Astrocyte (in vitro differentiated cells and primary cell): ENCODE measurements at regions not wholly inside any gene's neighbourhood (a gene's known extent, or its start where the extent isn't known, plus 50 kb on each side); places are given as distances from the start of the nearest gene placed in this dataset.
A peak's percentile ranks its signal among the peaks of the same experiment; 100 is the strongest.

Source experiments
- DNase-seq: peaks from one replicate; pipeline ENCODE4 v3.0.0-alpha.2; 2010; ENCODE audit warnings: low read depth
- FAIRE-seq: peaks from 2 replicates; lab custom pipeline; 2011; peaks lifted over from hg19 to GRCh38; lab: Jason Lieb, UNC
- H2AFZ ChIP-seq: 2 replicates; pipeline ENCODE4 v1.6.0; 2012; ENCODE audit warnings: low read depth, low read length, inconsistent platforms
- H3K27ac ChIP-seq: 2 replicates; pipeline ENCODE4 v1.5.1; 2011; ENCODE audit warnings: low read depth, low read length, inconsistent platforms
- H3K27me3 ChIP-seq: 2 replicates; pipeline ENCODE4 v1.6.0; 2011; ENCODE audit warnings: low read length, inconsistent platforms; ENCODE audit not compliant: insufficient read depth
- H3K36me3 ChIP-seq: 2 replicates; pipeline ENCODE4 v1.5.1; 2011; ENCODE audit warnings: low read length, inconsistent platforms; ENCODE audit not compliant: insufficient read depth
- H3K4me1 ChIP-seq: 2 replicates; pipeline ENCODE4 v1.5.1; 2011; ENCODE audit warnings: low read length, inconsistent platforms; ENCODE audit not compliant: insufficient read depth
- H3K4me2 ChIP-seq: 2 replicates; pipeline ENCODE4 v1.6.0; 2012; ENCODE audit warnings: low read length, inconsistent platforms
- H3K4me3 ChIP-seq: 2 replicates; pipeline ENCODE4 v1.5.1; 2011; ENCODE audit warnings: low read depth, mild to moderate bottlenecking, low read length, inconsistent platforms; ENCODE audit not compliant: insufficient read depth
- H3K79me2 ChIP-seq: 2 replicates; pipeline ENCODE4 v1.6.0; 2012; ENCODE audit warnings: mild to moderate bottlenecking, low read length, inconsistent platforms; ENCODE audit not compliant: insufficient read depth
- H3K9ac ChIP-seq: 2 replicates; pipeline ENCODE4 v1.6.0; 2012; ENCODE audit warnings: mild to moderate bottlenecking, low read length, inconsistent platforms
- H3K9me3 ChIP-seq: 2 replicates; pipeline ENCODE4 v1.5.1; 2012; ENCODE audit warnings: low read depth, mild to moderate bottlenecking, low read length, inconsistent platforms; ENCODE audit not compliant: insufficient read depth
- H4K20me1 ChIP-seq: 2 replicates; pipeline ENCODE4 v1.6.0; 2012; ENCODE audit warnings: low read length, inconsistent platforms; ENCODE audit not compliant: insufficient read depth
- H3K27ac Mint-ChIP-seq: one replicate; pipeline ENCODE4 v1.8.0; 2021; ENCODE audit warnings: mild to moderate bottlenecking, mixed read lengths; ENCODE audit not compliant: unreplicated experiment
- H3K27me3 Mint-ChIP-seq: one replicate; pipeline ENCODE4 v1.8.0; 2021; ENCODE audit warnings: low read depth, mixed read lengths; ENCODE audit not compliant: unreplicated experiment
- H3K36me3 Mint-ChIP-seq: one replicate; pipeline ENCODE4 v1.8.0; 2021; ENCODE audit warnings: low read depth, mixed read lengths; ENCODE audit not compliant: unreplicated experiment
- H3K4me1 Mint-ChIP-seq: one replicate; pipeline ENCODE4 v1.8.0; 2021; ENCODE audit warnings: low read depth, mixed read lengths; ENCODE audit not compliant: unreplicated experiment
- H3K4me3 Mint-ChIP-seq: one replicate; pipeline ENCODE4 v1.8.0; 2021; ENCODE audit warnings: mild to moderate bottlenecking, moderate library complexity, mixed read lengths; ENCODE audit not compliant: unreplicated experiment
- H3K9me3 Mint-ChIP-seq: one replicate; pipeline ENCODE4 v1.8.0; 2021; ENCODE audit warnings: mild to moderate bottlenecking, mixed read lengths; ENCODE audit not compliant: unreplicated experiment
- EZH2 ChIP-seq: IDR thresholded peaks from 2 replicates; pipeline ENCODE4 v1.6.1; 2012; ENCODE audit warnings: mild to moderate bottlenecking, low read length, inconsistent platforms; ENCODE audit not compliant: insufficient read depth
- TF ChIP-seq, protein P1 (sequence below): IDR thresholded peaks from 2 replicates; pipeline ENCODE4 v1.5.1; 2011; ENCODE audit warnings: low read depth, mild to moderate bottlenecking, inconsistent platforms, low read length, moderate library complexity; ENCODE audit not compliant: insufficient read depth

GRCh38 chr10:70956029-70956759 is 67.8 kb upstream of the PCBD1 start:
- Mint-ChIP-seq H3K36me3 (no peaks in the 10 kb centered on the region), H3K4me3 (no peak overlapping the region), H3K27ac (no peak overlapping the region), H3K4me1 (no peaks in the 10 kb centered on the region), H3K9me3 (no peaks in the 10 kb centered on the region), H3K27me3 (peaks cover 59% of the 10 kb centered on the region)
- H3K27me3 ChIP-seq = peaks cover 38% of the 10 kb centered on the region
- DNase-seq (no peak), FAIRE-seq (no peak)
- H3K79me2 ChIP-seq = no peaks in the 10 kb centered on the region
- TF ChIP-seq EZH2 = no peak
- TF ChIP-seq, protein P1, sequence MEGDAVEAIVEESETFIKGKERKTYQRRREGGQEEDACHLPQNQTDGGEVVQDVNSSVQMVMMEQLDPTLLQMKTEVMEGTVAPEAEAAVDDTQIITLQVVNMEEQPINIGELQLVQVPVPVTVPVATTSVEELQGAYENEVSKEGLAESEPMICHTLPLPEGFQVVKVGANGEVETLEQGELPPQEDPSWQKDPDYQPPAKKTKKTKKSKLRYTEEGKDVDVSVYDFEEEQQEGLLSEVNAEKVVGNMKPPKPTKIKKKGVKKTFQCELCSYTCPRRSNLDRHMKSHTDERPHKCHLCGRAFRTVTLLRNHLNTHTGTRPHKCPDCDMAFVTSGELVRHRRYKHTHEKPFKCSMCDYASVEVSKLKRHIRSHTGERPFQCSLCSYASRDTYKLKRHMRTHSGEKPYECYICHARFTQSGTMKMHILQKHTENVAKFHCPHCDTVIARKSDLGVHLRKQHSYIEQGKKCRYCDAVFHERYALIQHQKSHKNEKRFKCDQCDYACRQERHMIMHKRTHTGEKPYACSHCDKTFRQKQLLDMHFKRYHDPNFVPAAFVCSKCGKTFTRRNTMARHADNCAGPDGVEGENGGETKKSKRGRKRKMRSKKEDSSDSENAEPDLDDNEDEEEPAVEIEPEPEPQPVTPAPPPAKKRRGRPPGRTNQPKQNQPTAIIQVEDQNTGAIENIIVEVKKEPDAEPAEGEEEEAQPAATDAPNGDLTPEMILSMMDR = no peak
- no peak overlapping the region for H3K9ac ChIP-seq
- H4K20me1 ChIP-seq = no peaks in the 10 kb centered on the region
- H2AFZ ChIP-seq = no peak overlapping the region
- no peak overlapping the region for H3K27ac ChIP-seq
- H3K4me2 ChIP-seq = no peak overlapping the region
- no peaks in the 10 kb centered on the region for H3K36me3 ChIP-seq
- H3K4me3 ChIP-seq = no peak overlapping the region
- H3K9me3 ChIP-seq = no peaks in the 10 kb centered on the region
- no peaks in the 10 kb centered on the region for H3K4me1 ChIP-seq

GRCh38 chr10:70958396-70958795 is 70.0 kb upstream of the PCBD1 start:
- no peak overlapping the region for H3K27ac ChIP-seq
- H2AFZ ChIP-seq = no peak overlapping the region
- H4K20me1 ChIP-seq = no peaks in the 10 kb centered on the region
- Mint-ChIP-seq H3K9me3 (no peaks in the 10 kb centered on the region), H3K36me3 (no peaks in the 10 kb centered on the region), H3K4me1 (no peaks in the 10 kb centered on the region), H3K4me3 (no peak overlapping the region), H3K27ac (no peak overlapping the region), H3K27me3 (peaks cover 53% of the 10 kb centered on the region)
- H3K4me1 ChIP-seq = no peaks in the 10 kb centered on the region
- no peak overlapping the region for H3K9ac ChIP-seq
- H3K9me3 ChIP-seq = no peaks in the 10 kb centered on the region
- peaks cover 36% of the 10 kb centered on the region for H3K27me3 ChIP-seq
- H3K79me2 ChIP-seq = no peaks in the 10 kb centered on the region
- H3K36me3 ChIP-seq = no peaks in the 10 kb centered on the region
- no peak overlapping the region for H3K4me2 ChIP-seq
- peak; percentile 57 for DNase-seq
- TF ChIP-seq, protein P1 = no peak
- no peak for TF ChIP-seq EZH2
- no peak overlapping the region for H3K4me3 ChIP-seq
- FAIRE-seq = no peak

- Histone ChIP-seq H3K4me1 (no peaks in the 10 kb centered on the region), H3K9me3 (no peaks in the 10 kb centered on the region), H3K27ac (no peak overlapping the region), H2AFZ (no peak overlapping the region), H4K20me1 (no peaks in the 10 kb centered on the region), H3K4me3 (no peak overlapping the region), H3K79me2 (no peaks in the 10 kb centered on the region), H3K4me2 (no peak overlapping the region), H3K27me3 (peaks cover 36% of the 10 kb centered on the region), H3K36me3 (no peaks in the 10 kb centered on the region), H3K9ac (no peak overlapping the region)
- FAIRE-seq (peak; percentile 43), DNase-seq (no peak)
- TF ChIP-seq, protein P1 = no peak
- Mint-ChIP-seq H3K27me3 (peaks cover 57% of the 10 kb centered on the region), H3K4me3 (no peak overlapping the region), H3K27ac (no peak overlapping the region), H3K9me3 (no peaks in the 10 kb centered on the region), H3K4me1 (no peaks in the 10 kb centered on the region), H3K36me3 (no peaks in the 10 kb centered on the region)
Measured at GRCh38 chr10:70960316-70960715, 72.0 kb upstream of the PCBD1 start.
